ENCODE measurements at regions not wholly inside any gene's neighbourhood (a gene's known extent, or its start where the extent isn't known, plus 50 kb on each side); places are given as distances from the start of the nearest gene placed in this dataset.
"Not testable (repeated sequence)": the region's sequence is repeated elsewhere in the genome, so short reads cannot be mapped to it uniquely, and the experiment has no call there.

DNA sequence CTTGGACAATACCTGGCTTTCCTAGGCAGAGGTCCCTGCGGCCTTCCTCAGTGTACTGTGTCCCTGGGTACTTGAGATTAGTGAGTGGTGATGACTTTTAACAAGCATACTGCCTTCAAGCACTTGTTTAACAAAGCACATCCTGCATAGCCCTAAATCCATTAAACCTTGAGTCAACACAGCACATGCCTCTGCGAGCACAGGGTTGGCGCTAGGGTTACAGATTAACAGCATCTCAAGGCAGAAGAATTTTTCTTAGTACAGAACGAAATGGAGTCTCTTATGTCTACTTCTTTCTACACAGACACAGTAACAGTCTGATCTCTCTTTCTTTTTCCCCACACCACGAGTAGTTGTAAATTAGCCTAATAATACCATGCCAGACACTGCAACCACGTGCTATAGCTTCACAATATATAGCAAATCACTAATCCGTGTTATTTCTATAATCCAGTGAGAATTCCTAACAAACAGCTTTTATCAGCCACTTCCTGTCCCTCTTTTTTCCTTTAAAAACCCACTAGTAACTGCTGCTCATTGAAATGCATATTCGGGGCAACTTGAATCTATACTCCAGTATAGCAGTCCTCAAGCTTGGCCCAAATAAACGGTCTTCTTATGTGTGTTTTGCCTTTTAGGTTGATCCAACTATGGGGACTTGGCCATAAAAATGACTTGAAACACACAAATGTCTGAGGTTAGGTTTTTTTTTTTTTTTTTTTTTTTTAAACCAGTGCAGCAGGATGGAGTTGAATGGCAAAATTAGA is 102.9 kb upstream of the MTLN start:
- not testable (repeated sequence) for H3K27me3 ChIP-seq (ENCODE audit: control insufficient read depth, insufficient read depth, low read length); H3K4me2 ChIP-seq (ENCODE audit: extremely low read depth, insufficient read depth, low read length); H3K4me3 ChIP-seq (replicated peaks in 1 of 4; ENCODE audit: control extremely low read depth in 1 of 4, insufficient read depth in 1 of 4, low read depth in 3 of 4, low read length in 4 of 4); H2AFZ ChIP-seq (ENCODE audit: low read length); H4K20me1 ChIP-seq (ENCODE audit: control insufficient read depth, extremely low read depth, insufficient read depth, low read length); H3K9ac ChIP-seq (ENCODE audit: insufficient read depth, low read length); H3K27ac ChIP-seq (ENCODE audit: insufficient read depth, low read length); H3K79me2 ChIP-seq (ENCODE audit: control insufficient read depth, insufficient read depth, low read length); H3K4me1 ChIP-seq (ENCODE audit: control insufficient read depth, extremely low read depth, insufficient read depth, low read length); H3K9me3 ChIP-seq (ENCODE audit: control insufficient read depth, insufficient read depth, low read depth, low read length); DNase-seq (ENCODE audit: low read depth in 2 of 2); H3K36me3 ChIP-seq (ENCODE audit: control insufficient read depth, insufficient read depth, low read length)

DNA sequence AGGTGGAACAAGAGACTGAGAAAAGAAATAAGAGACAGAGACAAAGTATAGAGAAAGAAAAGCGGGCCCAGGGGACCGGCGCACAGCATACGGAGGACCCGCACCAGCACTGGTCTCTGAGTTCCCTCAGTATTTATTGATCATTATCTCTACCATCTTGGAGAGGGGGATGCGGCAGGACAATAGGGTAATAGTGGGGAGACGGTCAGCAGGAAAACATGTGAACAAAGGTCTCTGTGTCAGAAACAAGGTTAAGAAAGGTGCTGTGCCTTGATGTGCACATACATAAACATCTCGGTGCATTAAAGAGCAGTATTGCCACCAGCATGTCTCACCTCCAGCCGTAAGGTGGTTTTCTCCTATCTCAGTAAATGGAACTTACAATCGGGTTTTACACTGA is 102.1 kb upstream of the MTLN start:
- not testable (repeated sequence) for H3K79me2 ChIP-seq (ENCODE audit: control insufficient read depth, insufficient read depth, low read length); H3K9ac ChIP-seq (ENCODE audit: insufficient read depth, low read length); H4K20me1 ChIP-seq (ENCODE audit: control insufficient read depth, extremely low read depth, insufficient read depth, low read length); H3K4me3 ChIP-seq (replicated peaks in 1 of 4; ENCODE audit: control extremely low read depth in 1 of 4, insufficient read depth in 1 of 4, low read depth in 3 of 4, low read length in 4 of 4); H3K27ac ChIP-seq (ENCODE audit: insufficient read depth, low read length); H2AFZ ChIP-seq (ENCODE audit: low read length); DNase-seq (ENCODE audit: low read depth in 2 of 2); H3K9me3 ChIP-seq (ENCODE audit: control insufficient read depth, insufficient read depth, low read depth, low read length); H3K4me1 ChIP-seq (ENCODE audit: control insufficient read depth, extremely low read depth, insufficient read depth, low read length); H3K36me3 ChIP-seq (ENCODE audit: control insufficient read depth, insufficient read depth, low read length); H3K27me3 ChIP-seq (ENCODE audit: control insufficient read depth, insufficient read depth, low read length); H3K4me2 ChIP-seq (ENCODE audit: extremely low read depth, insufficient read depth, low read length)

DNA sequence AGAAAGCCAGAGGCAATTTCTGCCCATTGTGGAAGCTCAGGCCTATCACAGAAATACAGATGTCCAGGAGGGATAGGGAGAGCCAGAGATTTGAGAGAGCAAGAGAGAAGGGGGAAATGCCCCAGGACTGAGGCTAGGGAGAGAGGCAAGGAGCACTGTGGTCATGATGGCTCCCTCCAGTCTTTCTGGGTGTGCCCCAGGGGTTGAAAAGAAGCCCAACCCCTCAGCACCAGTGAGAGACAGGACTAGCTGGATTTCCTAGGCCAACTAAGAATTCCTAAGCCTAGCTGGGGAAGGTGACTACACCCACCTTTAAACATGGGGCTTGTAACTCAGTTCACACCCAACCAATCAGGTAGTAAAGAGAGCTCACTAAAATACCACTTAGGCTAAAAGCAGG is 100.7 kb upstream of the MTLN start:
- H4K20me1 ChIP-seq (ENCODE audit: control insufficient read depth, extremely low read depth, insufficient read depth, low read length); H3K27me3 ChIP-seq (ENCODE audit: control insufficient read depth, insufficient read depth, low read length); DNase-seq (ENCODE audit: low read depth in 2 of 2); H3K4me2 ChIP-seq (ENCODE audit: extremely low read depth, insufficient read depth, low read length); H2AFZ ChIP-seq (ENCODE audit: low read length); H3K36me3 ChIP-seq (ENCODE audit: control insufficient read depth, insufficient read depth, low read length); H3K4me1 ChIP-seq (ENCODE audit: control insufficient read depth, extremely low read depth, insufficient read depth, low read length); H3K9ac ChIP-seq (ENCODE audit: insufficient read depth, low read length); H3K9me3 ChIP-seq (ENCODE audit: control insufficient read depth, insufficient read depth, low read depth, low read length); H3K27ac ChIP-seq (ENCODE audit: insufficient read depth, low read length); H3K79me2 ChIP-seq (ENCODE audit: control insufficient read depth, insufficient read depth, low read length); H3K4me3 ChIP-seq (replicated peaks in 1 of 4; ENCODE audit: control extremely low read depth in 1 of 4, insufficient read depth in 1 of 4, low read depth in 3 of 4, low read length in 4 of 4): not testable (repeated sequence)

DNA sequence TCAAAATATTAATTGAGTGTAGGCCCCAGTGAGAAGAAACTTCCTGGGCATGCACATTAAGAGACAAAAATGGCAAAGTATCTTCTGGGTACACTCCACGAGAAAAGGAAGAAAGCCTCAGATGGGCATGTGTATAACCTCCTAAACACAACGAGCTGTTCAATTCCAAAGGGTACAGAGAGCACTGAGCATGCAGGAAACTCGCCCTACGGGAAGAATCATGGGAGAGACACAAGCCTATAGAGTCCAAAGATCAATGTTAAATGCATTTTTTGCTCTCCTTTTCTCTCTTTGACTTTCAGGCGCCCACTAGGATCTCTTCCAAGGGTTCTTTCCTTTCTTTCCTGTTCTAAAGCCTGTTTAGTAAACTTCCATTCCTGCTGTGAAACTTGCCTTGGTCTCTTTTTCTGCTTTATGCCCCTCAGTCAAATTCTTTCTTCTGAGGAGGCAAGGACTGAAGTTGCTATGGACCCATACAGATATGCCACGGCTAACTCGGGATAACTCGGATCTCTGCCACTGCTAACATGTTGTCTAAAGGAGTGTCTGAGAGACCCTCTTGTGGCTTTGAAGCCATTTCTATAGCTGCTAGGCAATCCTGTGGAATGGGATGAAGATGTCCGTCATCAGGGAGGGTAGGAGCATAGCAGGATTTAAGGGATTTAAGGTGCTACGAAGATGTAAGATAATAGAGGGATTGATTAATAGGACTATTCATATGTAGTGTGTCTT is 99.5 kb upstream of the MTLN start:
- not testable (repeated sequence) for H3K4me1 ChIP-seq (ENCODE audit: control insufficient read depth, extremely low read depth, insufficient read depth, low read length); H3K9ac ChIP-seq (ENCODE audit: insufficient read depth, low read length); H3K4me3 ChIP-seq (replicated peaks in 1 of 4; ENCODE audit: control extremely low read depth in 1 of 4, insufficient read depth in 1 of 4, low read depth in 3 of 4, low read length in 4 of 4); H3K4me2 ChIP-seq (ENCODE audit: extremely low read depth, insufficient read depth, low read length); H3K27ac ChIP-seq (ENCODE audit: insufficient read depth, low read length); DNase-seq (ENCODE audit: low read depth in 2 of 2); H2AFZ ChIP-seq (ENCODE audit: low read length); H3K36me3 ChIP-seq (ENCODE audit: control insufficient read depth, insufficient read depth, low read length); H3K9me3 ChIP-seq (ENCODE audit: control insufficient read depth, insufficient read depth, low read depth, low read length); H3K79me2 ChIP-seq (ENCODE audit: control insufficient read depth, insufficient read depth, low read length); H4K20me1 ChIP-seq (ENCODE audit: control insufficient read depth, extremely low read depth, insufficient read depth, low read length); H3K27me3 ChIP-seq (ENCODE audit: control insufficient read depth, insufficient read depth, low read length)

DNA sequence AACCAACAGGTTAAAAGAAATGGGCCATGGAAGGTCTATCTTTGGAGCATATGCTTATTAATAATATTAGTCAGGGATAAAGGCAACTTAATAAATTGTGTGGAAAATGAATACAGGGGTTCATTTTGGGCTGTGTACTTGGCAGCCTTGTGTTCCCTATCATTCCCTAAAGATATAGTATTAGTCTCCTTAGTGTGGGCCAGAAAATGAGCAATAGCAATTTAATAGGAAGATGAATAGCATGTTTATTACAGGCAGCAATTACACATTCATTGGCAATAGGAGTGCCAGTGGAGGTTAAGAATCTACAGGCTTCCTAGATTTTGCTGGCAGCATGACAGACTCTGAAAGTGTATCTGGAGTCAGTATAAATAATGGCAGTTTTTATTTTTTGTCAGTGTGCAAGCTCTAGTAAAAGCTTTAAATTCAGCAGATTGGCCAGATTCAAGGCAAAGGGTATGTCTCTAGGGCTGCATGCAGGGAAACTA is 98.7 kb upstream of the MTLN start:
- not testable (repeated sequence) for H3K79me2 ChIP-seq (ENCODE audit: control insufficient read depth, insufficient read depth, low read length); H3K4me3 ChIP-seq (replicated peaks in 1 of 4; ENCODE audit: control extremely low read depth in 1 of 4, insufficient read depth in 1 of 4, low read depth in 3 of 4, low read length in 4 of 4)

DNA sequence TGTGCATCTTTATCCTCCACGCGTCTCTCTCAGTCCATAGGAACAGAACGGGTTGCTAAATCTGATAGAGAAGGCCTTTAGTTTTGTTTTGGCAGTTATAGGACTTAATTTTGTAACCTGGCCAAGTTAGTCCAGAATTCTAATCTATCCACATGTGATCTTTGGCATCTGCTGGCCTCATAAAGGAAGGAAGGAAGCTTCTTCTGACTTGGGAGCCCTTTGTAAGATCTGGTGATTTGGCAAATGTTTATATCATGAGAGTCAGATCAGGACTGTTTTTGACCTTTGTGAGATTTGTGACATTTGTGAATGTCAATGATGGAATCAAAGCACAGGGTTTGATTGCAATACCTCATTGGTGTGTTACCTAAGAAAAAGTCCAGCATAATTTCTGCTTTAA is 96.4 kb upstream of the MTLN start:
- not testable (repeated sequence) for H4K20me1 ChIP-seq (ENCODE audit: control insufficient read depth, extremely low read depth, insufficient read depth, low read length); DNase-seq (ENCODE audit: low read depth in 2 of 2); H3K4me1 ChIP-seq (ENCODE audit: control insufficient read depth, extremely low read depth, insufficient read depth, low read length); H3K4me3 ChIP-seq (replicated peaks in 1 of 4; ENCODE audit: control extremely low read depth in 1 of 4, insufficient read depth in 1 of 4, low read depth in 3 of 4, low read length in 4 of 4); H3K9me3 ChIP-seq (ENCODE audit: control insufficient read depth, insufficient read depth, low read depth, low read length); H3K27ac ChIP-seq (ENCODE audit: insufficient read depth, low read length); H3K79me2 ChIP-seq (ENCODE audit: control insufficient read depth, insufficient read depth, low read length); H3K36me3 ChIP-seq (ENCODE audit: control insufficient read depth, insufficient read depth, low read length); H3K4me2 ChIP-seq (ENCODE audit: extremely low read depth, insufficient read depth, low read length); H3K27me3 ChIP-seq (ENCODE audit: control insufficient read depth, insufficient read depth, low read length); H2AFZ ChIP-seq (ENCODE audit: low read length); H3K9ac ChIP-seq (ENCODE audit: insufficient read depth, low read length)

More for the DNA sequence above, 98.7 kb upstream of the MTLN start:
- H3K4me1 ChIP-seq (ENCODE audit: control insufficient read depth, extremely low read depth, insufficient read depth, low read length); H2AFZ ChIP-seq (ENCODE audit: low read length); DNase-seq (ENCODE audit: low read depth in 2 of 2); H3K4me2 ChIP-seq (ENCODE audit: extremely low read depth, insufficient read depth, low read length); H3K36me3 ChIP-seq (ENCODE audit: control insufficient read depth, insufficient read depth, low read length); H3K9ac ChIP-seq (ENCODE audit: insufficient read depth, low read length); H4K20me1 ChIP-seq (ENCODE audit: control insufficient read depth, extremely low read depth, insufficient read depth, low read length); H3K9me3 ChIP-seq (ENCODE audit: control insufficient read depth, insufficient read depth, low read depth, low read length); H3K27ac ChIP-seq (ENCODE audit: insufficient read depth, low read length); H3K27me3 ChIP-seq (ENCODE audit: control insufficient read depth, insufficient read depth, low read length): not testable (repeated sequence)
